HCT116 (cell line): ENCODE measurements at regions not wholly inside any gene's neighbourhood (a gene's known extent, or its start where the extent isn't known, plus 50 kb on each side); places are given as distances from the start of the nearest gene placed in this dataset.

Experiments
- ATAC-seq: fragments of 200-7000 bp; cut with Tn5 transposase; 2 replicates; pipeline ENCODE4 v1.9.1; 2020; ENCODE audit warnings: mild to moderate bottlenecking, moderate library complexity
- BruUV-seq: library from RNA; stranded (reverse); fragments of 400-500 nt; replicated peaks from 2 replicates; lab custom pipeline; 2021; lab: Mats Ljungman, UMichigan
- CTCF ChIA-PET: fragments of 300-600 bp; sonication (Branson Sonifier 250); formaldehyde crosslinking; loops from one replicate; lab custom pipeline; 2021; ENCODE audit warnings: antibody characterized with exemption; lab: Charles Lee
- POLR2A ChIA-PET: fragments of 300-600, 350-600 bp; sonication (Branson Sonifier 250); formaldehyde crosslinking; loops from one replicate; lab custom pipeline; 2021; ENCODE audit warnings: antibody characterized with exemption; lab: Charles Lee
- RAD21 ChIA-PET, 2 experiments: fragments of 300-600 bp; sonication (Branson Sonifier 250); formaldehyde crosslinking; loops; one replicate each; lab custom pipeline; 2023; ENCODE audit warnings: low total read pairs in 2 of 2; ENCODE audit not compliant: uncharacterized antibody in 2 of 2, unreplicated experiment in 2 of 2, low non-redundant PET in 1 of 2; lab: Charles Lee
- DNase-seq: peaks from one replicate; pipeline ENCODE4 v3.0.0-alpha.2; 2010; ENCODE audit warnings: low read depth, low spot score
- H2AFZ ChIP-seq: fragments of 200-600 bp; shearing (Covaris generic), sonication (generic); 2 replicates; pipeline ENCODE4 v1.6.1; 2017; ENCODE audit warnings: low read depth, mixed run types, mixed read lengths, antibody characterized with exemption, low read length; ENCODE audit not compliant: poor library complexity, severe bottlenecking
- H3K27ac ChIP-seq: 2 replicates; pipeline ENCODE4 v1.5.1; 2012; ENCODE audit warnings: low read depth, low read length
- H3K27me3 ChIP-seq: fragments of 200-600 bp; sonication (generic); 2 replicates; pipeline ENCODE4 v1.6.1; 2016; ENCODE audit warnings: mixed run types, low read length, mixed read lengths; ENCODE audit not compliant: insufficient read depth
- H3K36me3 ChIP-seq, 2 experiments: fragments of 200-500 bp in 1 of 2; fragments of 200-600 bp in 1 of 2; sonication (Bioruptor generic) in 1 of 2; sonication (generic) in 1 of 2; 2 replicates each; pipeline versions ENCODE4 v1.5.1 to v1.6.1; 2014 to 2016; ENCODE audit warnings: low read length in 2 of 2, inconsistent platforms in 1 of 2, mixed read lengths in 1 of 2, mixed run types in 1 of 2; ENCODE audit not compliant: insufficient read depth in 2 of 2, control insufficient read depth in 1 of 2
- H3K4me1 ChIP-seq, 2 experiments: fragments of 200-600 bp in 1 of 2; sonication (generic) in 1 of 2; 2 replicates each; pipeline versions ENCODE4 v1.5.1 to v1.6.1; 2012 to 2017; ENCODE audit warnings: low read length in 2 of 2, inconsistent platforms in 1 of 2, mild to moderate bottlenecking in 1 of 2, mixed read lengths in 1 of 2, mixed run types in 1 of 2, moderate library complexity in 1 of 2; ENCODE audit not compliant: insufficient read depth in 2 of 2, control insufficient read depth in 1 of 2
- H3K4me2 ChIP-seq: fragments of 200-600 bp; sonication (generic); 2 replicates; pipeline ENCODE4 v1.6.1; 2017; ENCODE audit warnings: mixed run types, low read length, mixed read lengths
- H3K4me3 ChIP-seq, 2 experiments: fragments of 200-600 bp in 1 of 2; sonication (generic) in 1 of 2; replicated peaks in 1 of 2; 2 replicates each; pipeline ENCODE4 v1.5.1; 2011 to 2016; ENCODE audit warnings: low read length in 2 of 2, control low read depth in 1 of 2, low read depth in 1 of 2, mild to moderate bottlenecking in 1 of 2, mixed read lengths in 1 of 2, mixed run types in 1 of 2
- H3K79me2 ChIP-seq: fragments of 200-600 bp; sonication (generic); 2 replicates; pipeline ENCODE4 v1.6.1; 2017; ENCODE audit warnings: mild to moderate bottlenecking, mixed run types, low read length, moderate library complexity, mixed read lengths; ENCODE audit not compliant: insufficient read depth
- H3K9ac ChIP-seq: fragments of 200-600 bp; sonication (generic); 2 replicates; pipeline ENCODE4 v1.6.1; 2016; ENCODE audit warnings: low read length, mixed read lengths
- H3K9me2 ChIP-seq: fragments of 200-600 bp; sonication (generic), shearing (Covaris generic); 2 replicates; pipeline ENCODE4 v1.6.1; 2017; ENCODE audit warnings: mixed run types, mild to moderate bottlenecking, moderate library complexity; ENCODE audit not compliant: insufficient read depth
- H3K9me3 ChIP-seq, 2 experiments: fragments of 200-500 bp in 1 of 2; fragments of 200-600 bp in 1 of 2; sonication (Bioruptor generic) in 1 of 2; sonication (generic) in 1 of 2; 2 replicates each; pipeline ENCODE4 v1.6.1; 2014 to 2017; ENCODE audit warnings: low read length in 2 of 2, mixed read lengths in 2 of 2, inconsistent platforms in 1 of 2, low read depth in 1 of 2, mild to moderate bottlenecking in 1 of 2, mixed run types in 1 of 2, moderate library complexity in 1 of 2; ENCODE audit not compliant: control insufficient read depth in 1 of 2, insufficient read depth in 1 of 2
- H4K20me1 ChIP-seq: fragments of 200-600 bp; sonication (generic), shearing (Covaris generic); 2 replicates; pipeline ENCODE4 v1.6.1; 2017; ENCODE audit warnings: mixed run types, mild to moderate bottlenecking, moderate library complexity; ENCODE audit not compliant: insufficient read depth
- CBX3 ChIP-seq: IDR thresholded peaks from 2 replicates; pipeline ENCODE4 v1.6.1; 2012; ENCODE audit warnings: low read depth
- CEBPB ChIP-seq: IDR thresholded peaks from 2 replicates; pipeline ENCODE4 v1.6.1; 2012; ENCODE audit warnings: low read depth
- EZH2 ChIP-seq: fragments of 200-600 bp; sonication (generic); IDR thresholded peaks from 2 replicates; pipeline ENCODE4 v1.6.1; 2017; ENCODE audit warnings: antibody characterized with exemption, mixed run types
- EZH2phosphoT487 ChIP-seq: fragments of 200-600 bp; IDR thresholded peaks from 2 replicates; pipeline ENCODE4 v1.6.1; 2018; ENCODE audit warnings: antibody characterized with exemption, borderline replicate concordance
- FOSL1 ChIP-seq: IDR thresholded peaks from 2 replicates; pipeline ENCODE4 v1.6.1; 2012; ENCODE audit warnings: low read depth
- JUND ChIP-seq: IDR thresholded peaks from 2 replicates; pipeline ENCODE4 v1.6.1; 2012
- POLR2A ChIP-seq: IDR thresholded peaks from 2 replicates; pipeline ENCODE4 v1.7.0; 2011; ENCODE audit warnings: borderline replicate concordance; ENCODE audit not compliant: insufficient read depth, insufficient read length; ENCODE audit errors: extremely low read depth
- POLR2AphosphoS5 ChIP-seq: IDR thresholded peaks from 2 replicates; pipeline ENCODE4 v1.6.1; 2011; ENCODE audit warnings: mild to moderate bottlenecking, low read depth, low read length, moderate library complexity
- SIN3A ChIP-seq: IDR thresholded peaks from 2 replicates; pipeline ENCODE4 v1.6.1; 2012; ENCODE audit warnings: low read depth
- SP1 ChIP-seq: IDR thresholded peaks from 2 replicates; pipeline ENCODE4 v1.6.1; 2012; ENCODE audit warnings: low read depth
- YY1 ChIP-seq: IDR thresholded peaks from 2 replicates; pipeline ENCODE4 v1.6.1; 2011; ENCODE audit warnings: low read length, low read depth, moderate library complexity, mild to moderate bottlenecking; ENCODE audit not compliant: insufficient replicate concordance; ENCODE audit errors: extremely low read depth
- ZFX ChIP-seq: fragments of 450-650 bp; IDR thresholded peaks from 2 replicates; pipeline ENCODE4 v1.6.1; 2017
- intact Hi-C: fragments of 100-400 bp; cut with micrococcal nuclease; formaldehyde crosslinking; loops from 2 replicates; pipeline ENCODE4 v1.10.0; 2022
- TF ChIP-seq, protein P1 (sequence below): IDR thresholded peaks from 2 replicates; pipeline ENCODE4 v1.6.1; 2011; ENCODE audit warnings: mild to moderate bottlenecking, low read length, moderate library complexity; ENCODE audit not compliant: insufficient replicate concordance; ENCODE audit errors: extremely low read depth
- TF ChIP-seq, protein P2 (sequence below): IDR thresholded peaks from 2 replicates; pipeline ENCODE4 v1.6.1; 2012; ENCODE audit warnings: low read depth
- TF ChIP-seq, protein P3 (sequence below): IDR thresholded peaks from 2 replicates; pipeline ENCODE4 v1.6.1; 2012

DNA sequence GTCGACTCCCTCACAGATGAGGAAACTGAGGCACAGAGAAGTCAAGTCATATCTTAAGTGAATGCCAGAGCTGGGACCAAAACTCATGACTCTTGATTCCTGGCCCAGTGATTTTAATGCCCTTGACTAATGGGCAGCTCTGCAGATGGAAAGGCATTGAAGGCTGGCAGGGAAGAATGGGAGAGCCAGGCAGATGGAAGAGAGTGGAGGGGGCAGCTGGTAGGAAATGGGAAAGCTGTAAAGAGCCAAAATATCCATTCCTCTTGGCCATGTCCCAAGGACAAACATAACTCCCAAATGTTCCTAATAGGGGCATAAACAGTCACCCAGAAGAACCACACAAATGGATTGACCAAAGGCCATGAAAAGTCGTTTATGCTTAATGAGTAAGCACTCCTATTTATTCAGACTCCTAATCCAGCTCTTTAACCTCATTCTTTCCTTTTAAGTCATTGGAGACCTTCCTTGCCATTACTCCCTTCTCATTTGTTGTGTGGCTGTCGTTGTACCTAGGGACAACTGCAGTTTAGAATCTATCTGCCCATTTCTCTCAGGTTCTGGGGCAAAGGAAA is 330.5 kb upstream of the ROPN1 start:
- H3K27ac ChIP-seq = no peak overlapping the region
- no peak for TF ChIP-seq POLR2A
- no peak for TF ChIP-seq CBX3
- TF ChIP-seq POLR2AphosphoS5 = no peak
- no peak for TF ChIP-seq SIN3A
- no peaks in the 10 kb centered on the region for H3K36me3 ChIP-seq
- DNase-seq = no peak
- RAD21 ChIA-PET = no interaction called here
- no peak overlapping the region for H3K4me2 ChIP-seq
- intact Hi-C loops = no loop called here
- CTCF ChIA-PET = no interaction called here
- peaks cover 59% of the 10 kb centered on the region for H3K27me3 ChIP-seq
- H3K4me3 ChIP-seq = no peak overlapping the region
- H3K79me2 ChIP-seq = no peaks in the 10 kb centered on the region
- no peaks in the 10 kb centered on the region for H3K9me3 ChIP-seq
- H3K9me2 ChIP-seq = no peaks in the 10 kb centered on the region
- H2AFZ ChIP-seq = no peak overlapping the region
- H3K9ac ChIP-seq = no peak overlapping the region
- ATAC-seq = no peak
- H4K20me1 ChIP-seq = no peaks in the 10 kb centered on the region
- no TSS peak for BruUV-seq
- no peaks in the 10 kb centered on the region for H3K4me1 ChIP-seq
- POLR2A ChIA-PET = no interaction called here

DNA sequence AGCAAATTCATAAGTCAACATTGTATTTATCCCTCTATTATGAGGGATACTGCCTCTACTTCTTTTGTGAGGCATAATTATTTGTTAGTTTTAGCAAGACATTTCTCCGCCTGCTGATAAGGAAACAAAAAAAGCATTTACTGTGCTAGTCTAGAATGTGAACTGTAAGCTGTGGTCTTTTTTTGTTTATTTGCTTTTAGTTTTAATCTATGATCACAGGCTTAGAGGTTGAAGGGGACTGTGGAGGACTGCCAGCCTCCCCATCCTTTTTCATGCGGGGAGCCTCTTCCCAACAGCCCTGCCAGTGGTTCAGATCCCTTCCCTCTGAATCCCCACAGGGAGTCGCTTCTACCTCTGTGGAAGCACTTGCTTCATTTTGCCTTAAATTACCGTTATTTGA is 331.0 kb upstream of the ROPN1 start:
- H3K9me3 ChIP-seq = no peaks in the 10 kb centered on the region
- no peaks in the 10 kb centered on the region for H4K20me1 ChIP-seq
- BruUV-seq = no TSS peak
- H3K4me2 ChIP-seq = no peak overlapping the region
- no peaks in the 10 kb centered on the region for H3K79me2 ChIP-seq
- ATAC-seq (no peak), DNase-seq (no peak)
- H3K9ac ChIP-seq = no peak overlapping the region
- H2AFZ ChIP-seq = no peak overlapping the region
- H3K9me2 ChIP-seq = no peaks in the 10 kb centered on the region
- ChIA-PET RAD21 (no interaction called here), POLR2A (no interaction called here), CTCF (interaction anchor here (0.7 kb wide), 1 partner anchor 29 kb away, joined by 3 read pairs; no protein-coding TSS in a partner anchor)
- intact Hi-C loops = no loop called here
- H3K27ac ChIP-seq = no peak overlapping the region
- peaks cover 65% of the 10 kb centered on the region for H3K27me3 ChIP-seq
- H3K4me3 ChIP-seq = no peak overlapping the region
- no peaks in the 10 kb centered on the region for H3K4me1 ChIP-seq
- no peaks in the 10 kb centered on the region for H3K36me3 ChIP-seq
- TF ChIP-seq POLR2A = no peak
- TF ChIP-seq EZH2 = no peak
- TF ChIP-seq, protein P1, sequence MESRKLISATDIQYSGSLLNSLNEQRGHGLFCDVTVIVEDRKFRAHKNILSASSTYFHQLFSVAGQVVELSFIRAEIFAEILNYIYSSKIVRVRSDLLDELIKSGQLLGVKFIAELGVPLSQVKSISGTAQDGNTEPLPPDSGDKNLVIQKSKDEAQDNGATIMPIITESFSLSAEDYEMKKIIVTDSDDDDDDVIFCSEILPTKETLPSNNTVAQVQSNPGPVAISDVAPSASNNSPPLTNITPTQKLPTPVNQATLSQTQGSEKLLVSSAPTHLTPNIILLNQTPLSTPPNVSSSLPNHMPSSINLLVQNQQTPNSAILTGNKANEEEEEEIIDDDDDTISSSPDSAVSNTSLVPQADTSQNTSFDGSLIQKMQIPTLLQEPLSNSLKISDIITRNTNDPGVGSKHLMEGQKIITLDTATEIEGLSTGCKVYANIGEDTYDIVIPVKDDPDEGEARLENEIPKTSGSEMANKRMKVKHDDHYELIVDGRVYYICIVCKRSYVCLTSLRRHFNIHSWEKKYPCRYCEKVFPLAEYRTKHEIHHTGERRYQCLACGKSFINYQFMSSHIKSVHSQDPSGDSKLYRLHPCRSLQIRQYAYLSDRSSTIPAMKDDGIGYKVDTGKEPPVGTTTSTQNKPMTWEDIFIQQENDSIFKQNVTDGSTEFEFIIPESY = no peak
- TF ChIP-seq CEBPB = no peak
- TF ChIP-seq, protein P2, sequence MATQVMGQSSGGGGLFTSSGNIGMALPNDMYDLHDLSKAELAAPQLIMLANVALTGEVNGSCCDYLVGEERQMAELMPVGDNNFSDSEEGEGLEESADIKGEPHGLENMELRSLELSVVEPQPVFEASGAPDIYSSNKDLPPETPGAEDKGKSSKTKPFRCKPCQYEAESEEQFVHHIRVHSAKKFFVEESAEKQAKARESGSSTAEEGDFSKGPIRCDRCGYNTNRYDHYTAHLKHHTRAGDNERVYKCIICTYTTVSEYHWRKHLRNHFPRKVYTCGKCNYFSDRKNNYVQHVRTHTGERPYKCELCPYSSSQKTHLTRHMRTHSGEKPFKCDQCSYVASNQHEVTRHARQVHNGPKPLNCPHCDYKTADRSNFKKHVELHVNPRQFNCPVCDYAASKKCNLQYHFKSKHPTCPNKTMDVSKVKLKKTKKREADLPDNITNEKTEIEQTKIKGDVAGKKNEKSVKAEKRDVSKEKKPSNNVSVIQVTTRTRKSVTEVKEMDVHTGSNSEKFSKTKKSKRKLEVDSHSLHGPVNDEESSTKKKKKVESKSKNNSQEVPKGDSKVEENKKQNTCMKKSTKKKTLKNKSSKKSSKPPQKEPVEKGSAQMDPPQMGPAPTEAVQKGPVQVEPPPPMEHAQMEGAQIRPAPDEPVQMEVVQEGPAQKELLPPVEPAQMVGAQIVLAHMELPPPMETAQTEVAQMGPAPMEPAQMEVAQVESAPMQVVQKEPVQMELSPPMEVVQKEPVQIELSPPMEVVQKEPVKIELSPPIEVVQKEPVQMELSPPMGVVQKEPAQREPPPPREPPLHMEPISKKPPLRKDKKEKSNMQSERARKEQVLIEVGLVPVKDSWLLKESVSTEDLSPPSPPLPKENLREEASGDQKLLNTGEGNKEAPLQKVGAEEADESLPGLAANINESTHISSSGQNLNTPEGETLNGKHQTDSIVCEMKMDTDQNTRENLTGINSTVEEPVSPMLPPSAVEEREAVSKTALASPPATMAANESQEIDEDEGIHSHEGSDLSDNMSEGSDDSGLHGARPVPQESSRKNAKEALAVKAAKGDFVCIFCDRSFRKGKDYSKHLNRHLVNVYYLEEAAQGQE = no peak
- TF ChIP-seq CBX3 = no peak
- TF ChIP-seq FOSL1 = no peak
- no peak for TF ChIP-seq EZH2phosphoT487
- TF ChIP-seq SIN3A = no peak
- TF ChIP-seq, protein P3, sequence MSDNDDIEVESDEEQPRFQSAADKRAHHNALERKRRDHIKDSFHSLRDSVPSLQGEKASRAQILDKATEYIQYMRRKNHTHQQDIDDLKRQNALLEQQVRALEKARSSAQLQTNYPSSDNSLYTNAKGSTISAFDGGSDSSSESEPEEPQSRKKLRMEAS = no peak
- TF ChIP-seq JUND = no peak
- no peak for TF ChIP-seq SP1
- no peak for TF ChIP-seq ZFX
- no peak for TF ChIP-seq YY1
